Hepatocyte (in vitro differentiated cells): ENCODE measurements at regions not wholly inside any gene's neighbourhood (a gene's known extent, or its start where the extent isn't known, plus 50 kb on each side); places are given as distances from the start of the nearest gene placed in this dataset.

Source experiments
- DNase-seq: peaks from one replicate; pipeline ENCODE4 v3.0.0-alpha.2; 2016; ENCODE audit warnings: low spot score
- H2AFZ ChIP-seq: fragments of 200-600 bp; sonication (generic); 2 replicates; pipeline ENCODE4 v1.6.0; 2016; ENCODE audit warnings: antibody characterized with exemption, mild to moderate bottlenecking
- H3K27ac ChIP-seq: fragments of 200-600 bp; sonication (generic); 2 replicates; pipeline ENCODE4 v1.5.1; 2016; ENCODE audit warnings: mild to moderate bottlenecking
- H3K27me3 ChIP-seq: fragments of 200-600 bp; sonication (generic); 2 replicates; pipeline ENCODE4 v1.6.1; 2016
- H3K36me3 ChIP-seq: fragments of 200-600 bp; sonication (generic); replicated peaks from 2 replicates; pipeline ENCODE4 v1.5.1; 2016; ENCODE audit warnings: low read depth; ENCODE audit not compliant: insufficient read depth
- H3K4me1 ChIP-seq: fragments of 200-600 bp; sonication (generic); 2 replicates; pipeline ENCODE4 v1.5.1; 2016; ENCODE audit warnings: mild to moderate bottlenecking, moderate library complexity; ENCODE audit not compliant: insufficient read depth
- H3K4me2 ChIP-seq: fragments of 200-600 bp; sonication (generic); 2 replicates; pipeline ENCODE4 v1.6.0; 2016
- H3K4me3 ChIP-seq: fragments of 200-600 bp; sonication (generic); 2 replicates; pipeline ENCODE4 v1.5.1; 2016; ENCODE audit warnings: mild to moderate bottlenecking
- H3K79me2 ChIP-seq: fragments of 200-600 bp; sonication (generic); 2 replicates; pipeline ENCODE4 v1.6.0; 2017; ENCODE audit warnings: mild to moderate bottlenecking
- H3K9me2 ChIP-seq: fragments of 200-600 bp; sonication (generic); replicated peaks from 2 replicates; pipeline ENCODE4 v1.6.0; 2017; ENCODE audit warnings: mild to moderate bottlenecking; ENCODE audit not compliant: insufficient read depth
- H3K9me3 ChIP-seq: fragments of 200-600 bp; sonication (generic); 2 replicates; pipeline ENCODE4 v1.5.1; 2016; ENCODE audit warnings: low read depth, mild to moderate bottlenecking
- H4K20me1 ChIP-seq: fragments of 200-600 bp; sonication (generic); 2 replicates; pipeline ENCODE4 v1.6.0; 2016; ENCODE audit warnings: mild to moderate bottlenecking; ENCODE audit not compliant: insufficient read depth, poor library complexity, severe bottlenecking
- CTCF ChIP-seq: fragments of 200-600 bp; sonication (generic); IDR thresholded peaks from 2 replicates; pipeline ENCODE4 v1.5.1; 2016; ENCODE audit warnings: antibody characterized with exemption, mild to moderate bottlenecking; ENCODE audit not compliant: poor library complexity
- EZH2 ChIP-seq: fragments of 200-600 bp; sonication (generic); IDR thresholded peaks from 2 replicates; pipeline ENCODE4 v1.6.1; 2016; ENCODE audit warnings: antibody characterized with exemption, mild to moderate bottlenecking, borderline replicate concordance
- EZH2phosphoT487 ChIP-seq: fragments of 200-600 bp; sonication (generic); IDR thresholded peaks from one replicate; pipeline ENCODE4 v1.6.1; 2018; ENCODE audit warnings: antibody characterized with exemption, mild to moderate bottlenecking, low read depth, moderate library complexity; ENCODE audit not compliant: unreplicated experiment, severe bottlenecking
- WGBS: methylation state at CpG from one replicate; pipeline ENCODE4 v1.1.6; 2016; ENCODE audit warnings: low lambda C conversion rate; ENCODE audit errors: missing lambda C conversion rate; 5-methylcytosine and 5-hydroxymethylcytosine counted together

DNA sequence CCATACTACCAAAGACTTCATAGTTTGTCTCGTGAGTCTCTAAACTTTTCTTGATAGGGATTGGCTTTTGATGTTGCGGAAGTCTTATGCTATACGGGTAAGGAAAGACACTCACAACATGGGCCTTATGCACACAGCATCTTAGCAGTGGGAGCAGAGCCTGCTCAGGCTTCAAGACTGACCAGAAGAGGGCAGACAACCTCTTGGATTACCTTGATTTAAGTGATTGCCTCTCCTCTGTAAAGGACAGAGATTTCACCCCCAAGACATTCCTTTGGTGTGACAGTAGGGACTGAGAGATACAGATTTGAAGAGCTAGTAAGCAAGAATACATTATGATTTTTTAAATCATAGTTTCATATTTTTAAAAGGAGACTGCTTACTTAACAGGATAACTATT lies 71.0 kb upstream of the SAMD3 start:
- H3K9me2 ChIP-seq: no peaks in the 10 kb centered on the region
- TF ChIP-seq EZH2phosphoT487 (no peak), EZH2 (no peak), CTCF (peak; percentile 63)
- no peaks in the 10 kb centered on the region for H3K79me2 ChIP-seq
- no peaks in the 10 kb centered on the region for H3K36me3 ChIP-seq
- no peaks in the 10 kb centered on the region for H3K27me3 ChIP-seq
- H3K27ac ChIP-seq: no peak overlapping the region
- no peaks in the 10 kb centered on the region for H4K20me1 ChIP-seq
- no peak overlapping the region for H3K4me2 ChIP-seq
- H3K9me3 ChIP-seq: no peaks in the 10 kb centered on the region
- H3K4me3 ChIP-seq: no peak overlapping the region
- H2AFZ ChIP-seq: no peak overlapping the region
- peak; percentile 68 for DNase-seq
- whole genome bisulfite sequencing: 52% methylated on average over 3 of the region's 3 CpGs
- H3K4me1 ChIP-seq: no peaks in the 10 kb centered on the region

- Histone ChIP-seq H2AFZ (no peak overlapping the region), H3K4me2 (no peak overlapping the region), H3K4me1 (no peaks in the 10 kb centered on the region), H3K9me2 (no peaks in the 10 kb centered on the region), H3K27me3 (no peaks in the 10 kb centered on the region), H4K20me1 (no peaks in the 10 kb centered on the region), H3K4me3 (no peak overlapping the region), H3K27ac (no peak overlapping the region), H3K9me3 (no peaks in the 10 kb centered on the region), H3K79me2 (no peaks in the 10 kb centered on the region), H3K36me3 (no peaks in the 10 kb centered on the region)
- no peak for DNase-seq
- TF ChIP-seq CTCF: no peak
- TF ChIP-seq EZH2phosphoT487: no peak
- no peak for TF ChIP-seq EZH2
- WGBS: 62% methylated on average over 2 of the region's 2 CpGs
Measured at GRCh38 chr6:130288065-130288464, 65.3 kb upstream of the SAMD3 start.

GRCh38 chr6:130282234-130282995 lies 59.7 kb upstream of the SAMD3 start:
- Histone ChIP-seq H3K4me3 (no peak overlapping the region), H3K9me2 (no peaks in the 10 kb centered on the region), H3K4me1 (no peaks in the 10 kb centered on the region), H3K79me2 (no peaks in the 10 kb centered on the region), H4K20me1 (no peaks in the 10 kb centered on the region), H3K4me2 (no peak overlapping the region), H3K27me3 (no peaks in the 10 kb centered on the region), H3K9me3 (no peaks in the 10 kb centered on the region), H2AFZ (no peak overlapping the region), H3K36me3 (no peaks in the 10 kb centered on the region), H3K27ac (no peak overlapping the region)
- peak; percentile 35 for TF ChIP-seq CTCF
- TF ChIP-seq EZH2: no peak
- WGBS: 98% methylated on average over 2 of the region's 2 CpGs
- DNase-seq: peak; percentile 19
